Loucy (cell line): ENCODE measurements at regions not wholly inside any gene's neighbourhood (a gene's known extent, or its start where the extent isn't known, plus 50 kb on each side); places are given as distances from the start of the nearest gene placed in this dataset.

ENCODE experiments used
- CTCF ChIP-seq: fragments of 200-600 bp; sonication (generic); conservative IDR thresholded peaks from 2 replicates; pipeline ENCODE4 v1.5.1; 2014; ENCODE audit warnings: mild to moderate bottlenecking, antibody characterized with exemption, low read length
- EZH2phosphoT487 ChIP-seq: fragments of 200-600 bp; IDR thresholded peaks from 2 replicates; pipeline ENCODE4 v1.6.1; 2018; ENCODE audit warnings: antibody characterized with exemption, mild to moderate bottlenecking, moderate library complexity, borderline replicate concordance

DNA sequence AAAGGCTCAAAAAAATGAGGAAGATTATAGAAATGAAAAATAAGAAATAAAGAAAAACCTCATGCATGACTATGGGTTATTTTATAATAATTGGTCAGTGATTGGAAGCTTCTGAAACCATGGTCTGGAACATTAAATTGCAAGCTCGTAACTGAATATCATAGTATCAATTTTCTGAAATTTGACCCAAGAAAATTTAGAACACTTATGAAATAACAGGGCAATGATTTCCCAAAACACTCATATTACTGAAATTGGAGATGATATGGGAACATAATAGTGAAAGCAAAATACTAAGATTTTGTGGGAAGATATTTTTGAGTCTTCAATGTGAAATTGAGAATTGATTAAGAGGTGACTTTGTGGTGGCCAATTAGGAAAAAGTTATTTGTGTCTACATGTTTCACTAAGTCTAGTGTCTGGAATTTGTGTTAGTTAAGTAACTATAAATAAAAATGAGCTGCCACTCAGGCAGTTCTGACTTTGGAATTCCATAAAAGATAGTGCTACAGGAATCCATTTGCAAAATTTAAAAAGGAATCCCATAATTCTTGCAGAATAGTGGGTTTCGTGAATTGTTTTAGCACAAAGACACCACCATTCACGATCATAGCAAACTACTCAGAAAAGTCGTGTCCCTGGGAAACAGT, 603.0 kb downstream of the LMO7 start:
- TF ChIP-seq CTCF (no peak), EZH2phosphoT487 (no peak)
